GM19328 (cell line): ENCODE measurements at regions not wholly inside any gene's neighbourhood (a gene's known extent, or its start where the extent isn't known, plus 50 kb on each side); places are given as distances from the start of the nearest gene placed in this dataset.
"Not testable (repeated sequence)": the region's sequence is repeated elsewhere in the genome, so short reads cannot be mapped to it uniquely, and the experiment has no call there.

Experiments
- ATAC-seq: cut with Tn5 transposase; IDR thresholded peaks from one replicate; pipeline ENCODE4 v1.9.1; 2021; ENCODE audit warnings: mild to moderate bottlenecking, moderate library complexity; ENCODE audit not compliant: unreplicated experiment

- ATAC-seq: no peak
Observed at GRCh38 chrX:13428053-13428786, 108.4 kb upstream of the ATXN3L start.

GRCh38 chrX:13427441-13428052 is 107.7 kb upstream of the ATXN3L start:
- ATAC-seq: no peak

GRCh38 chrX:13420545-13421183 is 100.8 kb upstream of the ATXN3L start:
- no peak for ATAC-seq

GRCh38 chrX:13419918-13420317 is 100.1 kb upstream of the ATXN3L start:
- ATAC-seq: no peak

- no peak for ATAC-seq
Observed at GRCh38 chrX:13419276-13419675, 99.4 kb upstream of the ATXN3L start.

GRCh38 chrX:13418126-13419097 is 98.6 kb upstream of the ATXN3L start:
- no peak for ATAC-seq

- no peak for ATAC-seq
Observed at GRCh38 chrX:13415509-13415908, 95.7 kb upstream of the ATXN3L start.

GRCh38 chrX:13414006-13414647 is 94.3 kb upstream of the ATXN3L start:
- no peak for ATAC-seq

- no peak for ATAC-seq
Observed at GRCh38 chrX:13412208-13412600, 92.4 kb upstream of the ATXN3L start.

GRCh38 chrX:13411496-13412207 is 91.8 kb upstream of the ATXN3L start:
- ATAC-seq: no peak

GRCh38 chrX:13408599-13408998 is 88.7 kb upstream of the ATXN3L start:
- not testable (repeated sequence) for ATAC-seq

- not testable (repeated sequence) for ATAC-seq
Observed at GRCh38 chrX:13404777-13405176, 84.9 kb upstream of the ATXN3L start.

GRCh38 chrX:13404364-13404763 is 84.5 kb upstream of the ATXN3L start:
- no peak for ATAC-seq

GRCh38 chrX:13401724-13402123 is 81.9 kb upstream of the ATXN3L start:
- ATAC-seq: no peak

GRCh38 chrX:13398839-13399238 is 79.0 kb upstream of the ATXN3L start:
- no peak for ATAC-seq

GRCh38 chrX:13397878-13398818 is 78.3 kb upstream of the ATXN3L start:
- no peak for ATAC-seq

GRCh38 chrX:13396924-13397323 is 77.1 kb upstream of the ATXN3L start:
- ATAC-seq: no peak

- ATAC-seq: no peak
Observed at GRCh38 chrX:13389501-13389900, 69.6 kb upstream of the ATXN3L start.
